ENCODE measurements at regions not wholly inside any gene's neighbourhood (a gene's known extent, or its start where the extent isn't known, plus 50 kb on each side); places are given as distances from the start of the nearest gene placed in this dataset.

GRCh38 chr10:57225920-57226319 lies 864.9 kb upstream of the ZWINT start:
- no peak overlapping the region for H3K4me3 ChIP-seq (ENCODE audit: control insufficient read depth in 1 of 7, extremely low read depth in 1 of 7, insufficient read depth in 4 of 7, low read depth in 2 of 7, low read length in 6 of 7)
- H3K9me3 ChIP-seq (ENCODE audit: control extremely low read depth in 1 of 5, control insufficient read depth in 4 of 5, insufficient read depth in 2 of 5, low read depth in 1 of 5, low read length in 4 of 5): peaks cover 0 to 1% (median 0%) of the 10 kb centered on the region in 5 experiments
- no peak overlapping the region for H3K27ac ChIP-seq (ENCODE audit: insufficient read depth in 1 of 2, low read depth in 1 of 2, low read length in 2 of 2, poor library complexity in 1 of 2, severe bottlenecking in 2 of 2)
- no peaks in the 10 kb centered on the region for H3K27me3 ChIP-seq (replicated peaks in 2 of 5; ENCODE audit: control insufficient read depth in 4 of 5, insufficient read depth in 5 of 5, low read length in 4 of 5)
- WGBS (ENCODE audit: insufficient coverage): 100% methylated on average over 1 of the region's 3 CpGs
- no peaks in the 10 kb centered on the region for H3K4me1 ChIP-seq (ENCODE audit: control extremely low read depth in 1 of 4, control insufficient read depth in 4 of 4, insufficient read depth in 4 of 4, low read length in 3 of 4)
- DNase-seq: no peak
- POLR2A ChIA-PET: no interaction called here
- CTCF ChIA-PET: no interaction called here
- no peaks in the 10 kb centered on the region for H3K36me3 ChIP-seq (ENCODE audit: control insufficient read depth in 4 of 4, insufficient read depth in 4 of 4, low read length in 3 of 4)

- H3K9me3 ChIP-seq (ENCODE audit: control extremely low read depth in 1 of 5, control insufficient read depth in 4 of 5, insufficient read depth in 2 of 5, low read depth in 1 of 5, low read length in 4 of 5): no peaks in the 10 kb centered on the region
- H3K27me3 ChIP-seq (replicated peaks in 2 of 5; ENCODE audit: control insufficient read depth in 4 of 5, insufficient read depth in 5 of 5, low read length in 4 of 5): no peaks in the 10 kb centered on the region
- ChIA-PET POLR2A (no interaction called here), CTCF (no interaction called here)
- H3K36me3 ChIP-seq (ENCODE audit: control insufficient read depth in 4 of 4, insufficient read depth in 4 of 4, low read length in 3 of 4): no peaks in the 10 kb centered on the region
- no peaks in the 10 kb centered on the region for H3K4me1 ChIP-seq (ENCODE audit: control extremely low read depth in 1 of 4, control insufficient read depth in 4 of 4, insufficient read depth in 4 of 4, low read length in 3 of 4)
- H3K4me3 ChIP-seq (ENCODE audit: control insufficient read depth in 1 of 7, extremely low read depth in 1 of 7, insufficient read depth in 4 of 7, low read depth in 2 of 7, low read length in 6 of 7): no peak overlapping the region
- H3K27ac ChIP-seq (ENCODE audit: insufficient read depth in 1 of 2, low read depth in 1 of 2, low read length in 2 of 2, poor library complexity in 1 of 2, severe bottlenecking in 2 of 2): no peak overlapping the region
- DNase-seq: no peak
- 90% methylated on average over 2 of the region's 2 CpGs for WGBS (ENCODE audit: insufficient coverage)
These were observed 863.8 kb upstream of the ZWINT start for GRCh38 chr10:57224811-57225210.

- CTCF ChIA-PET: no interaction called here
These were observed 861.5 kb upstream of the ZWINT start for GRCh38 chr10:57222603-57223002.

GRCh38 chr10:57222129-57222528 lies 861.1 kb upstream of the ZWINT start:
- Histone ChIP-seq H3K4me3 (ENCODE audit: control insufficient read depth in 1 of 7, extremely low read depth in 1 of 7, insufficient read depth in 4 of 7, low read depth in 2 of 7, low read length in 6 of 7) (no peak overlapping the region), H3K27me3 (replicated peaks in 2 of 5; ENCODE audit: control insufficient read depth in 4 of 5, insufficient read depth in 5 of 5, low read length in 4 of 5) (no peaks in the 10 kb centered on the region), H3K9me3 (ENCODE audit: control extremely low read depth in 1 of 5, control insufficient read depth in 4 of 5, insufficient read depth in 2 of 5, low read depth in 1 of 5, low read length in 4 of 5) (no peaks in the 10 kb centered on the region), H3K4me1 (ENCODE audit: control extremely low read depth in 1 of 4, control insufficient read depth in 4 of 4, insufficient read depth in 4 of 4, low read length in 3 of 4) (no peaks in the 10 kb centered on the region), H3K27ac (ENCODE audit: insufficient read depth in 1 of 2, low read depth in 1 of 2, low read length in 2 of 2, poor library complexity in 1 of 2, severe bottlenecking in 2 of 2) (no peak overlapping the region), H3K36me3 (ENCODE audit: control insufficient read depth in 4 of 4, insufficient read depth in 4 of 4, low read length in 3 of 4) (no peaks in the 10 kb centered on the region)
- WGBS (ENCODE audit: insufficient coverage): 58% methylated on average over 3 of the region's 3 CpGs
- ChIA-PET POLR2A (no interaction called here), CTCF (no interaction called here)
- no peak for DNase-seq

More at GRCh38 chr10:57222603-57223002, 861.5 kb upstream of the ZWINT start:
- no peak for DNase-seq
- no peaks in the 10 kb centered on the region for H3K27me3 ChIP-seq (replicated peaks in 2 of 5; ENCODE audit: control insufficient read depth in 4 of 5, insufficient read depth in 5 of 5, low read length in 4 of 5)
- POLR2A ChIA-PET: no interaction called here
- 40% methylated on average over 1 of the region's 2 CpGs for WGBS (ENCODE audit: insufficient coverage)
- no peak overlapping the region for H3K4me3 ChIP-seq (ENCODE audit: control insufficient read depth in 1 of 7, extremely low read depth in 1 of 7, insufficient read depth in 4 of 7, low read depth in 2 of 7, low read length in 6 of 7)
- H3K9me3 ChIP-seq (ENCODE audit: control extremely low read depth in 1 of 5, control insufficient read depth in 4 of 5, insufficient read depth in 2 of 5, low read depth in 1 of 5, low read length in 4 of 5): no peaks in the 10 kb centered on the region
- H3K27ac ChIP-seq (ENCODE audit: insufficient read depth in 1 of 2, low read depth in 1 of 2, low read length in 2 of 2, poor library complexity in 1 of 2, severe bottlenecking in 2 of 2): no peak overlapping the region
- H3K36me3 ChIP-seq (ENCODE audit: control insufficient read depth in 4 of 4, insufficient read depth in 4 of 4, low read length in 3 of 4): no peaks in the 10 kb centered on the region
- no peaks in the 10 kb centered on the region for H3K4me1 ChIP-seq (ENCODE audit: control extremely low read depth in 1 of 4, control insufficient read depth in 4 of 4, insufficient read depth in 4 of 4, low read length in 3 of 4)

- ChIA-PET CTCF (no interaction called here), POLR2A (no interaction called here)
- Histone ChIP-seq H3K27ac (ENCODE audit: insufficient read depth in 1 of 2, low read depth in 1 of 2, low read length in 2 of 2, poor library complexity in 1 of 2, severe bottlenecking in 2 of 2) (no peak overlapping the region), H3K4me3 (ENCODE audit: control insufficient read depth in 1 of 7, extremely low read depth in 1 of 7, insufficient read depth in 4 of 7, low read depth in 2 of 7, low read length in 6 of 7) (no peak overlapping the region), H3K27me3 (replicated peaks in 2 of 5; ENCODE audit: control insufficient read depth in 4 of 5, insufficient read depth in 5 of 5, low read length in 4 of 5) (no peaks in the 10 kb centered on the region), H3K9me3 (ENCODE audit: control extremely low read depth in 1 of 5, control insufficient read depth in 4 of 5, insufficient read depth in 2 of 5, low read depth in 1 of 5, low read length in 4 of 5) (no peaks in the 10 kb centered on the region), H3K36me3 (ENCODE audit: control insufficient read depth in 4 of 4, insufficient read depth in 4 of 4, low read length in 3 of 4) (no peaks in the 10 kb centered on the region), H3K4me1 (ENCODE audit: control extremely low read depth in 1 of 4, control insufficient read depth in 4 of 4, insufficient read depth in 4 of 4, low read length in 3 of 4) (no peaks in the 10 kb centered on the region)
- no peak for DNase-seq
- 69% methylated on average over 3 of the region's 3 CpGs for WGBS (ENCODE audit: insufficient coverage)
These were observed 860.6 kb upstream of the ZWINT start for GRCh38 chr10:57221674-57222073.

- no peak for DNase-seq
- Histone ChIP-seq H3K36me3 (ENCODE audit: control insufficient read depth in 4 of 4, insufficient read depth in 4 of 4, low read length in 3 of 4) (no peaks in the 10 kb centered on the region), H3K9me3 (ENCODE audit: control extremely low read depth in 1 of 5, control insufficient read depth in 4 of 5, insufficient read depth in 2 of 5, low read depth in 1 of 5, low read length in 4 of 5) (no peaks in the 10 kb centered on the region), H3K27me3 (replicated peaks in 2 of 5; ENCODE audit: control insufficient read depth in 4 of 5, insufficient read depth in 5 of 5, low read length in 4 of 5) (no peaks in the 10 kb centered on the region), H3K4me3 (ENCODE audit: control insufficient read depth in 1 of 7, extremely low read depth in 1 of 7, insufficient read depth in 4 of 7, low read depth in 2 of 7, low read length in 6 of 7) (no peak overlapping the region), H3K4me1 (ENCODE audit: control extremely low read depth in 1 of 4, control insufficient read depth in 4 of 4, insufficient read depth in 4 of 4, low read length in 3 of 4) (no peaks in the 10 kb centered on the region), H3K27ac (ENCODE audit: insufficient read depth in 1 of 2, low read depth in 1 of 2, low read length in 2 of 2, poor library complexity in 1 of 2, severe bottlenecking in 2 of 2) (no peak overlapping the region)
- POLR2A ChIA-PET: no interaction called here
- CTCF ChIA-PET: no interaction called here
These were observed 857.3 kb upstream of the ZWINT start for GRCh38 chr10:57218382-57218781.

- H3K9me3 ChIP-seq (ENCODE audit: control extremely low read depth in 1 of 5, control insufficient read depth in 4 of 5, insufficient read depth in 2 of 5, low read depth in 1 of 5, low read length in 4 of 5): no peaks in the 10 kb centered on the region
- no peak overlapping the region for H3K27ac ChIP-seq (ENCODE audit: insufficient read depth in 1 of 2, low read depth in 1 of 2, low read length in 2 of 2, poor library complexity in 1 of 2, severe bottlenecking in 2 of 2)
- POLR2A ChIA-PET: no interaction called here
- H3K27me3 ChIP-seq (replicated peaks in 2 of 5; ENCODE audit: control insufficient read depth in 4 of 5, insufficient read depth in 5 of 5, low read length in 4 of 5): no peaks in the 10 kb centered on the region
- WGBS (ENCODE audit: insufficient coverage): no CpG with 5 or more reads among the region's 1 CpG
- DNase-seq: no peak
- no peaks in the 10 kb centered on the region for H3K4me1 ChIP-seq (ENCODE audit: control extremely low read depth in 1 of 4, control insufficient read depth in 4 of 4, insufficient read depth in 4 of 4, low read length in 3 of 4)
- no peak overlapping the region for H3K4me3 ChIP-seq (ENCODE audit: control insufficient read depth in 1 of 7, extremely low read depth in 1 of 7, insufficient read depth in 4 of 7, low read depth in 2 of 7, low read length in 6 of 7)
- H3K36me3 ChIP-seq (ENCODE audit: control insufficient read depth in 4 of 4, insufficient read depth in 4 of 4, low read length in 3 of 4): no peaks in the 10 kb centered on the region
- CTCF ChIA-PET: no interaction called here
These were observed 841.3 kb upstream of the ZWINT start for GRCh38 chr10:57202356-57202755.

GRCh38 chr10:57188846-57189245 lies 827.8 kb upstream of the ZWINT start:
- Histone ChIP-seq H3K4me3 (ENCODE audit: control insufficient read depth in 1 of 7, extremely low read depth in 1 of 7, insufficient read depth in 4 of 7, low read depth in 2 of 7, low read length in 6 of 7) (no peak overlapping the region), H3K9me3 (ENCODE audit: control extremely low read depth in 1 of 5, control insufficient read depth in 4 of 5, insufficient read depth in 2 of 5, low read depth in 1 of 5, low read length in 4 of 5) (no peaks in the 10 kb centered on the region), H3K27ac (ENCODE audit: insufficient read depth in 1 of 2, low read depth in 1 of 2, low read length in 2 of 2, poor library complexity in 1 of 2, severe bottlenecking in 2 of 2) (no peak overlapping the region), H3K36me3 (ENCODE audit: control insufficient read depth in 4 of 4, insufficient read depth in 4 of 4, low read length in 3 of 4) (no peaks in the 10 kb centered on the region), H3K4me1 (ENCODE audit: control extremely low read depth in 1 of 4, control insufficient read depth in 4 of 4, insufficient read depth in 4 of 4, low read length in 3 of 4) (no peaks in the 10 kb centered on the region), H3K27me3 (replicated peaks in 2 of 5; ENCODE audit: control insufficient read depth in 4 of 5, insufficient read depth in 5 of 5, low read length in 4 of 5) (no peaks in the 10 kb centered on the region)
- WGBS (ENCODE audit: insufficient coverage): no CpG with 5 or more reads among the region's 1 CpG
- no peak for DNase-seq
- POLR2A ChIA-PET: no interaction called here
- CTCF ChIA-PET: no interaction called here
